GM23338 (cell line): ENCODE measurements at regions not wholly inside any gene's neighbourhood (a gene's known extent, or its start where the extent isn't known, plus 50 kb on each side); places are given as distances from the start of the nearest gene placed in this dataset.

Experiments
- ATAC-seq: fragments of 200-7000 bp; cut with Tn5 transposase; 3 replicates; pipeline ENCODE4 v1.9.1; 2020
- DNase-seq: peaks from one replicate; pipeline ENCODE4 v3.0.0-alpha.2; 2015; ENCODE audit warnings: low spot score
- H2AFZ ChIP-seq: fragments of 200-600 bp; sonication (generic); 2 replicates; pipeline ENCODE4 v1.8.0; 2016; ENCODE audit warnings: antibody characterized with exemption, mild to moderate bottlenecking, moderate library complexity
- H3F3A ChIP-seq: fragments of 200-600 bp; sonication (generic); replicated peaks from 2 replicates; pipeline ENCODE4 v1.8.0; 2017; ENCODE audit warnings: antibody characterized with exemption, mixed run types, low read depth
- H3K27ac ChIP-seq: fragments of 200-600 bp; sonication (generic); 2 replicates; pipeline ENCODE4 v1.6.1; 2016; ENCODE audit warnings: low read depth
- H3K27me3 ChIP-seq: fragments of 200-600 bp; sonication (generic); 2 replicates; pipeline ENCODE4 v1.8.0; 2016; ENCODE audit warnings: mild to moderate bottlenecking, mixed run types, moderate library complexity; ENCODE audit not compliant: insufficient read depth
- H3K36me3 ChIP-seq: fragments of 200-600 bp; sonication (generic); 2 replicates; pipeline ENCODE4 v1.8.0; 2016; ENCODE audit warnings: mild to moderate bottlenecking; ENCODE audit not compliant: insufficient read depth
- H3K4me1 ChIP-seq: fragments of 200-600 bp; sonication (generic); 2 replicates; pipeline ENCODE4 v1.8.0; 2016; ENCODE audit warnings: mild to moderate bottlenecking, moderate library complexity; ENCODE audit not compliant: insufficient read depth
- H3K4me2 ChIP-seq: fragments of 200-600 bp; sonication (generic); 2 replicates; pipeline ENCODE4 v1.7.1; 2017; ENCODE audit warnings: mixed run types
- H3K4me3 ChIP-seq: fragments of 200-600 bp; sonication (generic); 2 replicates; pipeline ENCODE4 v1.6.1; 2016; ENCODE audit warnings: mixed run types
- H3K79me2 ChIP-seq: fragments of 200-600 bp; sonication (generic); replicated peaks from 2 replicates; pipeline ENCODE4 v1.8.0; 2017; ENCODE audit warnings: mild to moderate bottlenecking; ENCODE audit not compliant: insufficient read depth
- H3K9me2 ChIP-seq: fragments of 200-600 bp; sonication (generic); 2 replicates; pipeline ENCODE4 v1.8.0; 2017; ENCODE audit not compliant: insufficient read depth
- H4K20me1 ChIP-seq: fragments of 200-600 bp; sonication (generic); replicated peaks from 2 replicates; pipeline ENCODE4 v1.8.0; 2017; ENCODE audit warnings: mild to moderate bottlenecking; ENCODE audit not compliant: insufficient read depth
- H3K27ac Mint-ChIP-seq: 2 replicates; pipeline ENCODE4 v1.8.0; 2020; ENCODE audit warnings: inconsistent platforms, mild to moderate bottlenecking, moderate library complexity, mixed read lengths
- H3K27me3 Mint-ChIP-seq: 3 replicates; pipeline ENCODE4 v1.8.0; 2022; ENCODE audit warnings: low read depth, mild to moderate bottlenecking, moderate library complexity, mixed read lengths, inconsistent platforms; ENCODE audit not compliant: insufficient read depth, poor library complexity
- H3K36me3 Mint-ChIP-seq: 3 replicates; pipeline ENCODE4 v1.8.0; 2021; ENCODE audit warnings: low read depth, mild to moderate bottlenecking, inconsistent platforms, moderate library complexity, mixed read lengths
- H3K4me1 Mint-ChIP-seq: 3 replicates; pipeline ENCODE4 v1.8.0; 2020; ENCODE audit warnings: mild to moderate bottlenecking, inconsistent platforms, mixed read lengths
- H3K4me3 Mint-ChIP-seq: 3 replicates; pipeline ENCODE4 v1.8.0; 2021; ENCODE audit warnings: moderate library complexity, mild to moderate bottlenecking, inconsistent platforms, mixed read lengths
- H3K9me3 Mint-ChIP-seq: 3 replicates; pipeline ENCODE4 v1.8.0; 2020; ENCODE audit warnings: moderate library complexity, mild to moderate bottlenecking, inconsistent platforms, mixed read lengths
- CREB1 ChIP-seq: fragments of 250-450 bp; sonication (Bioruptor Pico); IDR thresholded peaks from 2 replicates; pipeline ENCODE4 v1.5.0; 2020; ENCODE audit warnings: low read depth, mild to moderate bottlenecking, moderate library complexity
- EZH2 ChIP-seq: fragments of 200-600 bp; sonication (generic); IDR thresholded peaks from one replicate; pipeline ENCODE4 v1.8.0; 2017; ENCODE audit warnings: antibody characterized with exemption, mild to moderate bottlenecking, low read depth; ENCODE audit not compliant: unreplicated experiment
- EZH2phosphoT487 ChIP-seq: fragments of 200-600 bp; sonication (generic); IDR thresholded peaks from one replicate; pipeline ENCODE4 v1.8.1; 2018; ENCODE audit warnings: antibody characterized with exemption; ENCODE audit not compliant: unreplicated experiment
- NANOG ChIP-seq: IDR thresholded peaks from 2 replicates; pipeline ENCODE4 v1.6.1; 2016; ENCODE audit warnings: antibody characterized with exemption, borderline replicate concordance
- STAT1 ChIP-seq: IDR thresholded peaks from one replicate; pipeline ENCODE4 v1.6.1; 2016; ENCODE audit warnings: antibody characterized with exemption; ENCODE audit not compliant: unreplicated experiment
- ZNF114 ChIP-seq: fragments of 250-450 bp; sonication (Bioruptor Pico); IDR thresholded peaks from 2 replicates; pipeline ENCODE4 v1.5.0; 2020; ENCODE audit warnings: mild to moderate bottlenecking, moderate library complexity
- TF ChIP-seq, protein P1 (sequence below): IDR thresholded peaks from 2 replicates; pipeline ENCODE4 v1.6.1; 2016; ENCODE audit warnings: antibody characterized with exemption
- TF ChIP-seq, protein P2 (sequence below), 2 experiments: fragments of 200-600 bp in 1 of 2; sonication (generic) in 1 of 2; conservative IDR thresholded peaks; 2 replicates each; pipeline versions ENCODE4 v1.5.1 to v1.6.1; 2016 to 2017; ENCODE audit warnings: antibody characterized with exemption in 2 of 2, low read depth in 2 of 2, mild to moderate bottlenecking in 2 of 2, moderate library complexity in 1 of 2
- TF ChIP-seq, protein P3 (sequence below): IDR thresholded peaks from one replicate; pipeline ENCODE4 v1.6.1; 2018; ENCODE audit warnings: antibody characterized with exemption; ENCODE audit not compliant: unreplicated experiment

GRCh38 chr4:174119830-174120229 is 163.6 kb downstream of the FBXO8 start:
- DNase-seq: no peak
- Histone ChIP-seq H3K79me2 (no peaks in the 10 kb centered on the region), H3K4me1 (no peaks in the 10 kb centered on the region; the same call in none of the 2 replicates), H3K4me2 (peak overlapping the region; percentile 57), H2AFZ (peak overlapping the region; percentile 12; the same call in 1 of the 2 replicates), H4K20me1 (no peaks in the 10 kb centered on the region), H3K27me3 (no peaks in the 10 kb centered on the region), H3K4me3 (peak overlapping the region; percentile 29; the same call in 1 of the 2 replicates), H3K36me3 (no peaks in the 10 kb centered on the region), H3K9me2 (no peaks in the 10 kb centered on the region), H3F3A (no peaks in the 10 kb centered on the region), H3K27ac (no peak overlapping the region)
- no peak for ATAC-seq
- TF ChIP-seq, protein P1, sequence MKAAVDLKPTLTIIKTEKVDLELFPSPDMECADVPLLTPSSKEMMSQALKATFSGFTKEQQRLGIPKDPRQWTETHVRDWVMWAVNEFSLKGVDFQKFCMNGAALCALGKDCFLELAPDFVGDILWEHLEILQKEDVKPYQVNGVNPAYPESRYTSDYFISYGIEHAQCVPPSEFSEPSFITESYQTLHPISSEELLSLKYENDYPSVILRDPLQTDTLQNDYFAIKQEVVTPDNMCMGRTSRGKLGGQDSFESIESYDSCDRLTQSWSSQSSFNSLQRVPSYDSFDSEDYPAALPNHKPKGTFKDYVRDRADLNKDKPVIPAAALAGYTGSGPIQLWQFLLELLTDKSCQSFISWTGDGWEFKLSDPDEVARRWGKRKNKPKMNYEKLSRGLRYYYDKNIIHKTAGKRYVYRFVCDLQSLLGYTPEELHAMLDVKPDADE: no peak
- TF ChIP-seq ZNF114 (CRISPR knock-in tag): no peak
- no peak for TF ChIP-seq EZH2phosphoT487
- no peak for TF ChIP-seq EZH2
- Mint-ChIP-seq H3K9me3 (no peaks in the 10 kb centered on the region), H3K27me3 (no peaks in the 10 kb centered on the region), H3K27ac (no peak overlapping the region), H3K4me3 (peak overlapping the region; percentile 63; the same call in 1 of the 3 replicates), H3K4me1 (peaks cover 3% of the 10 kb centered on the region; the same call in 2 of the 3 replicates), H3K36me3 (no peaks in the 10 kb centered on the region)

- Histone ChIP-seq H3K79me2 (no peaks in the 10 kb centered on the region), H3K4me1 (no peaks in the 10 kb centered on the region; the same call in none of the 2 replicates), H3K36me3 (no peaks in the 10 kb centered on the region), H3K27ac (no peak overlapping the region), H4K20me1 (no peaks in the 10 kb centered on the region), H3K27me3 (no peaks in the 10 kb centered on the region), H3K9me2 (no peaks in the 10 kb centered on the region), H3K4me3 (no peak overlapping the region), H3F3A (no peaks in the 10 kb centered on the region), H2AFZ (no peak overlapping the region), H3K4me2 (no peak overlapping the region)
- ATAC-seq (no peak), DNase-seq (no peak)
- no peaks in the 10 kb centered on the region for H3K36me3 Mint-ChIP-seq
- no peaks in the 10 kb centered on the region for H3K9me3 Mint-ChIP-seq
- peaks cover 3% of the 10 kb centered on the region; the same call in 2 of the 3 replicates for H3K4me1 Mint-ChIP-seq
- no peaks in the 10 kb centered on the region for H3K27me3 Mint-ChIP-seq
- no peak overlapping the region for H3K27ac Mint-ChIP-seq
- no peak overlapping the region for H3K4me3 Mint-ChIP-seq
- TF ChIP-seq, protein P2, sequence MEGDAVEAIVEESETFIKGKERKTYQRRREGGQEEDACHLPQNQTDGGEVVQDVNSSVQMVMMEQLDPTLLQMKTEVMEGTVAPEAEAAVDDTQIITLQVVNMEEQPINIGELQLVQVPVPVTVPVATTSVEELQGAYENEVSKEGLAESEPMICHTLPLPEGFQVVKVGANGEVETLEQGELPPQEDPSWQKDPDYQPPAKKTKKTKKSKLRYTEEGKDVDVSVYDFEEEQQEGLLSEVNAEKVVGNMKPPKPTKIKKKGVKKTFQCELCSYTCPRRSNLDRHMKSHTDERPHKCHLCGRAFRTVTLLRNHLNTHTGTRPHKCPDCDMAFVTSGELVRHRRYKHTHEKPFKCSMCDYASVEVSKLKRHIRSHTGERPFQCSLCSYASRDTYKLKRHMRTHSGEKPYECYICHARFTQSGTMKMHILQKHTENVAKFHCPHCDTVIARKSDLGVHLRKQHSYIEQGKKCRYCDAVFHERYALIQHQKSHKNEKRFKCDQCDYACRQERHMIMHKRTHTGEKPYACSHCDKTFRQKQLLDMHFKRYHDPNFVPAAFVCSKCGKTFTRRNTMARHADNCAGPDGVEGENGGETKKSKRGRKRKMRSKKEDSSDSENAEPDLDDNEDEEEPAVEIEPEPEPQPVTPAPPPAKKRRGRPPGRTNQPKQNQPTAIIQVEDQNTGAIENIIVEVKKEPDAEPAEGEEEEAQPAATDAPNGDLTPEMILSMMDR (conservative IDR thresholded peaks at IDR 0.05; ENCODE audit: low read depth in 2 of 2): no peak
- TF ChIP-seq ZNF114 (CRISPR knock-in tag): no peak
- TF ChIP-seq EZH2: no peak
- no peak for TF ChIP-seq NANOG
- TF ChIP-seq, protein P3, sequence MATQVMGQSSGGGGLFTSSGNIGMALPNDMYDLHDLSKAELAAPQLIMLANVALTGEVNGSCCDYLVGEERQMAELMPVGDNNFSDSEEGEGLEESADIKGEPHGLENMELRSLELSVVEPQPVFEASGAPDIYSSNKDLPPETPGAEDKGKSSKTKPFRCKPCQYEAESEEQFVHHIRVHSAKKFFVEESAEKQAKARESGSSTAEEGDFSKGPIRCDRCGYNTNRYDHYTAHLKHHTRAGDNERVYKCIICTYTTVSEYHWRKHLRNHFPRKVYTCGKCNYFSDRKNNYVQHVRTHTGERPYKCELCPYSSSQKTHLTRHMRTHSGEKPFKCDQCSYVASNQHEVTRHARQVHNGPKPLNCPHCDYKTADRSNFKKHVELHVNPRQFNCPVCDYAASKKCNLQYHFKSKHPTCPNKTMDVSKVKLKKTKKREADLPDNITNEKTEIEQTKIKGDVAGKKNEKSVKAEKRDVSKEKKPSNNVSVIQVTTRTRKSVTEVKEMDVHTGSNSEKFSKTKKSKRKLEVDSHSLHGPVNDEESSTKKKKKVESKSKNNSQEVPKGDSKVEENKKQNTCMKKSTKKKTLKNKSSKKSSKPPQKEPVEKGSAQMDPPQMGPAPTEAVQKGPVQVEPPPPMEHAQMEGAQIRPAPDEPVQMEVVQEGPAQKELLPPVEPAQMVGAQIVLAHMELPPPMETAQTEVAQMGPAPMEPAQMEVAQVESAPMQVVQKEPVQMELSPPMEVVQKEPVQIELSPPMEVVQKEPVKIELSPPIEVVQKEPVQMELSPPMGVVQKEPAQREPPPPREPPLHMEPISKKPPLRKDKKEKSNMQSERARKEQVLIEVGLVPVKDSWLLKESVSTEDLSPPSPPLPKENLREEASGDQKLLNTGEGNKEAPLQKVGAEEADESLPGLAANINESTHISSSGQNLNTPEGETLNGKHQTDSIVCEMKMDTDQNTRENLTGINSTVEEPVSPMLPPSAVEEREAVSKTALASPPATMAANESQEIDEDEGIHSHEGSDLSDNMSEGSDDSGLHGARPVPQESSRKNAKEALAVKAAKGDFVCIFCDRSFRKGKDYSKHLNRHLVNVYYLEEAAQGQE: no peak
- no peak for TF ChIP-seq CREB1 (CRISPR knock-in tag)
- TF ChIP-seq STAT1: no peak
- TF ChIP-seq, protein P1: no peak
Observed at GRCh38 chr4:174119051-174119450, 164.4 kb downstream of the FBXO8 start.
